GM23338 (cell line): ENCODE measurements at regions not wholly inside any gene's neighbourhood (a gene's known extent, or its start where the extent isn't known, plus 50 kb on each side); places are given as distances from the start of the nearest gene placed in this dataset.

Source experiments
- ATAC-seq: fragments of 200-7000 bp; cut with Tn5 transposase; 3 replicates; pipeline ENCODE4 v1.9.1; 2020
- DNase-seq: peaks from one replicate; pipeline ENCODE4 v3.0.0-alpha.2; 2015; ENCODE audit warnings: low spot score
- H2AFZ ChIP-seq: fragments of 200-600 bp; sonication (generic); 2 replicates; pipeline ENCODE4 v1.8.0; 2016; ENCODE audit warnings: antibody characterized with exemption, mild to moderate bottlenecking, moderate library complexity
- H3F3A ChIP-seq: fragments of 200-600 bp; sonication (generic); replicated peaks from 2 replicates; pipeline ENCODE4 v1.8.0; 2017; ENCODE audit warnings: antibody characterized with exemption, mixed run types, low read depth
- H3K27ac ChIP-seq: fragments of 200-600 bp; sonication (generic); 2 replicates; pipeline ENCODE4 v1.6.1; 2016; ENCODE audit warnings: low read depth
- H3K27me3 ChIP-seq: fragments of 200-600 bp; sonication (generic); 2 replicates; pipeline ENCODE4 v1.8.0; 2016; ENCODE audit warnings: mild to moderate bottlenecking, mixed run types, moderate library complexity; ENCODE audit not compliant: insufficient read depth
- H3K36me3 ChIP-seq: fragments of 200-600 bp; sonication (generic); 2 replicates; pipeline ENCODE4 v1.8.0; 2016; ENCODE audit warnings: mild to moderate bottlenecking; ENCODE audit not compliant: insufficient read depth
- H3K4me1 ChIP-seq: fragments of 200-600 bp; sonication (generic); 2 replicates; pipeline ENCODE4 v1.8.0; 2016; ENCODE audit warnings: mild to moderate bottlenecking, moderate library complexity; ENCODE audit not compliant: insufficient read depth
- H3K4me2 ChIP-seq: fragments of 200-600 bp; sonication (generic); 2 replicates; pipeline ENCODE4 v1.7.1; 2017; ENCODE audit warnings: mixed run types
- H3K4me3 ChIP-seq: fragments of 200-600 bp; sonication (generic); 2 replicates; pipeline ENCODE4 v1.6.1; 2016; ENCODE audit warnings: mixed run types
- H3K79me2 ChIP-seq: fragments of 200-600 bp; sonication (generic); replicated peaks from 2 replicates; pipeline ENCODE4 v1.8.0; 2017; ENCODE audit warnings: mild to moderate bottlenecking; ENCODE audit not compliant: insufficient read depth
- H3K9me2 ChIP-seq: fragments of 200-600 bp; sonication (generic); 2 replicates; pipeline ENCODE4 v1.8.0; 2017; ENCODE audit not compliant: insufficient read depth
- H4K20me1 ChIP-seq: fragments of 200-600 bp; sonication (generic); replicated peaks from 2 replicates; pipeline ENCODE4 v1.8.0; 2017; ENCODE audit warnings: mild to moderate bottlenecking; ENCODE audit not compliant: insufficient read depth
- H3K27ac Mint-ChIP-seq: 2 replicates; pipeline ENCODE4 v1.8.0; 2020; ENCODE audit warnings: inconsistent platforms, mild to moderate bottlenecking, moderate library complexity, mixed read lengths
- H3K27me3 Mint-ChIP-seq: 3 replicates; pipeline ENCODE4 v1.8.0; 2022; ENCODE audit warnings: low read depth, mild to moderate bottlenecking, moderate library complexity, mixed read lengths, inconsistent platforms; ENCODE audit not compliant: insufficient read depth, poor library complexity
- H3K36me3 Mint-ChIP-seq: 3 replicates; pipeline ENCODE4 v1.8.0; 2021; ENCODE audit warnings: low read depth, mild to moderate bottlenecking, inconsistent platforms, moderate library complexity, mixed read lengths
- H3K4me1 Mint-ChIP-seq: 3 replicates; pipeline ENCODE4 v1.8.0; 2020; ENCODE audit warnings: mild to moderate bottlenecking, inconsistent platforms, mixed read lengths
- H3K4me3 Mint-ChIP-seq: 3 replicates; pipeline ENCODE4 v1.8.0; 2021; ENCODE audit warnings: moderate library complexity, mild to moderate bottlenecking, inconsistent platforms, mixed read lengths
- H3K9me3 Mint-ChIP-seq: 3 replicates; pipeline ENCODE4 v1.8.0; 2020; ENCODE audit warnings: moderate library complexity, mild to moderate bottlenecking, inconsistent platforms, mixed read lengths
- CREB1 ChIP-seq: fragments of 250-450 bp; sonication (Bioruptor Pico); IDR thresholded peaks from 2 replicates; pipeline ENCODE4 v1.5.0; 2020; ENCODE audit warnings: low read depth, mild to moderate bottlenecking, moderate library complexity
- CTCF ChIP-seq, 2 experiments: fragments of 200-600 bp in 1 of 2; sonication (generic) in 1 of 2; conservative IDR thresholded peaks; 2 replicates each; pipeline versions ENCODE4 v1.5.1 to v1.6.1; 2016 to 2017; ENCODE audit warnings: antibody characterized with exemption in 2 of 2, low read depth in 2 of 2, mild to moderate bottlenecking in 2 of 2, moderate library complexity in 1 of 2
- ETS1 ChIP-seq: IDR thresholded peaks from 2 replicates; pipeline ENCODE4 v1.6.1; 2016; ENCODE audit warnings: antibody characterized with exemption
- EZH2 ChIP-seq: fragments of 200-600 bp; sonication (generic); IDR thresholded peaks from one replicate; pipeline ENCODE4 v1.8.0; 2017; ENCODE audit warnings: antibody characterized with exemption, mild to moderate bottlenecking, low read depth; ENCODE audit not compliant: unreplicated experiment
- EZH2phosphoT487 ChIP-seq: fragments of 200-600 bp; sonication (generic); IDR thresholded peaks from one replicate; pipeline ENCODE4 v1.8.1; 2018; ENCODE audit warnings: antibody characterized with exemption; ENCODE audit not compliant: unreplicated experiment
- NANOG ChIP-seq: IDR thresholded peaks from 2 replicates; pipeline ENCODE4 v1.6.1; 2016; ENCODE audit warnings: antibody characterized with exemption, borderline replicate concordance
- POLR2AphosphoS5 ChIP-seq: IDR thresholded peaks from 2 replicates; pipeline ENCODE4 v1.6.1; 2016; ENCODE audit warnings: antibody characterized with exemption, low read depth
- REST ChIP-seq: IDR thresholded peaks from one replicate; pipeline ENCODE4 v1.6.1; 2018; ENCODE audit warnings: antibody characterized with exemption; ENCODE audit not compliant: unreplicated experiment
- STAT1 ChIP-seq: IDR thresholded peaks from one replicate; pipeline ENCODE4 v1.6.1; 2016; ENCODE audit warnings: antibody characterized with exemption; ENCODE audit not compliant: unreplicated experiment
- ZNF114 ChIP-seq: fragments of 250-450 bp; sonication (Bioruptor Pico); IDR thresholded peaks from 2 replicates; pipeline ENCODE4 v1.5.0; 2020; ENCODE audit warnings: mild to moderate bottlenecking, moderate library complexity
- ZNF331 ChIP-seq: fragments of 250-450 bp; sonication (Bioruptor Pico); IDR thresholded peaks from 2 replicates; pipeline ENCODE4 v1.5.0; 2020; ENCODE audit warnings: low read depth, mild to moderate bottlenecking, moderate library complexity
- ZNF462 ChIP-seq: fragments of 250-450 bp; sonication (Bioruptor Pico); IDR thresholded peaks from 2 replicates; pipeline ENCODE4 v1.5.0; 2020; ENCODE audit warnings: mild to moderate bottlenecking, moderate library complexity

- Histone ChIP-seq H3K27me3 (no peaks in the 10 kb centered on the region), H3K4me3 (no peak overlapping the region), H3K4me1 (no peaks in the 10 kb centered on the region), H3K79me2 (no peaks in the 10 kb centered on the region), H3K36me3 (no peaks in the 10 kb centered on the region), H2AFZ (no peak overlapping the region), H4K20me1 (no peaks in the 10 kb centered on the region), H3K9me2 (no peaks in the 10 kb centered on the region), H3K27ac (no peak overlapping the region), H3K4me2 (no peak overlapping the region), H3F3A (no peaks in the 10 kb centered on the region)
- Mint-ChIP-seq H3K4me3 (no peak overlapping the region), H3K36me3 (no peaks in the 10 kb centered on the region), H3K27me3 (peaks cover 2% of the 10 kb centered on the region), H3K9me3 (no peaks in the 10 kb centered on the region), H3K4me1 (peaks cover 12% of the 10 kb centered on the region; the same call in 1 of the 3 replicates), H3K27ac (no peak overlapping the region)
- no peak for DNase-seq
- no peak for ATAC-seq
- TF ChIP-seq POLR2AphosphoS5 (no peak), ZNF331 (CRISPR knock-in tag) (no peak), EZH2 (no peak), ZNF462 (CRISPR knock-in tag) (no peak), CREB1 (CRISPR knock-in tag) (no peak), CTCF (conservative IDR thresholded peaks at IDR 0.05; ENCODE audit: low read depth in 2 of 2) (no peak), EZH2phosphoT487 (no peak), NANOG (no peak), ETS1 (no peak), REST (no peak), STAT1 (no peak), ZNF114 (CRISPR knock-in tag) (no peak)
These were observed 50.4 kb downstream of the RTL9 start for GRCh38 chrX:110408949-110409588.
